ENCODE measurements at regions not wholly inside any gene's neighbourhood (a gene's known extent, or its start where the extent isn't known, plus 50 kb on each side); places are given as distances from the start of the nearest gene placed in this dataset.

- TF ChIP-seq, protein P1, sequence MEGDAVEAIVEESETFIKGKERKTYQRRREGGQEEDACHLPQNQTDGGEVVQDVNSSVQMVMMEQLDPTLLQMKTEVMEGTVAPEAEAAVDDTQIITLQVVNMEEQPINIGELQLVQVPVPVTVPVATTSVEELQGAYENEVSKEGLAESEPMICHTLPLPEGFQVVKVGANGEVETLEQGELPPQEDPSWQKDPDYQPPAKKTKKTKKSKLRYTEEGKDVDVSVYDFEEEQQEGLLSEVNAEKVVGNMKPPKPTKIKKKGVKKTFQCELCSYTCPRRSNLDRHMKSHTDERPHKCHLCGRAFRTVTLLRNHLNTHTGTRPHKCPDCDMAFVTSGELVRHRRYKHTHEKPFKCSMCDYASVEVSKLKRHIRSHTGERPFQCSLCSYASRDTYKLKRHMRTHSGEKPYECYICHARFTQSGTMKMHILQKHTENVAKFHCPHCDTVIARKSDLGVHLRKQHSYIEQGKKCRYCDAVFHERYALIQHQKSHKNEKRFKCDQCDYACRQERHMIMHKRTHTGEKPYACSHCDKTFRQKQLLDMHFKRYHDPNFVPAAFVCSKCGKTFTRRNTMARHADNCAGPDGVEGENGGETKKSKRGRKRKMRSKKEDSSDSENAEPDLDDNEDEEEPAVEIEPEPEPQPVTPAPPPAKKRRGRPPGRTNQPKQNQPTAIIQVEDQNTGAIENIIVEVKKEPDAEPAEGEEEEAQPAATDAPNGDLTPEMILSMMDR (IDR thresholded peaks at IDR 0.05): no peak
- TF ChIP-seq POLR2A (IDR thresholded peaks at IDR 0.05): no peak
These were observed 68.1 kb upstream of the TLK1 start for GRCh38 chr2:171228826-171229225.

Measured in body of pancreas (tissue), 4 donors.